Sigmoid colon (tissue), 6 donors: ENCODE measurements at regions not wholly inside any gene's neighbourhood (a gene's known extent, or its start where the extent isn't known, plus 50 kb on each side); places are given as distances from the start of the nearest gene placed in this dataset.
"Not testable (repeated sequence)": the region's sequence is repeated elsewhere in the genome, so short reads cannot be mapped to it uniquely, and the experiment has no call there.

ENCODE experiments used
- DNase-seq: peaks from one replicate; pipeline ENCODE4 v3.0.0-alpha.2; 2019
- H3K27ac ChIP-seq, 4 donors: fragments of 200-600 bp; sonication (generic); one replicate each; pipeline ENCODE4 v1.5.1; 2016 to 2019; ENCODE audit warnings: mild to moderate bottlenecking in 1 of 4
- H3K27me3 ChIP-seq, 3 donors: fragments of 200-600 bp; sonication (generic); one replicate each; pipeline ENCODE4 v1.5.1; 2019; ENCODE audit warnings: mild to moderate bottlenecking in 1 of 3
- H3K36me3 ChIP-seq, 4 donors: fragments of 200-600 bp; sonication (generic); one replicate each; pipeline ENCODE4 v1.5.1; 2016 to 2019
- H3K4me1 ChIP-seq, 4 donors: fragments of 200-600 bp; sonication (generic); one replicate each; pipeline ENCODE4 v1.5.1; 2017 to 2019
- H3K4me3 ChIP-seq, 4 donors: fragments of 200-600 bp; sonication (generic); one replicate each; pipeline ENCODE4 v1.5.1; 2017 to 2019; ENCODE audit warnings: mild to moderate bottlenecking in 2 of 4, moderate library complexity in 1 of 4
- H3K9me3 ChIP-seq, 4 donors: fragments of 200-600 bp in 3 of 4; sonication (generic) in 3 of 4; one replicate each; pipeline versions ENCODE4 v1.5.1 to v1.6.1; 2013 to 2019
- EP300 ChIP-seq, 4 donors: sonication (generic); formaldehyde crosslinking; IDR thresholded peaks; one replicate each; pipeline ENCODE4 v1.6.1; 2017; ENCODE audit warnings: antibody characterized with exemption in 4 of 4
- POLR2A ChIP-seq, 2 donors: fragments of 450-650 bp; IDR thresholded peaks; one replicate each; pipeline ENCODE4 v1.6.1; 2016; ENCODE audit warnings: antibody characterized with exemption in 2 of 2, mild to moderate bottlenecking in 2 of 2, moderate library complexity in 2 of 2
- POLR2AphosphoS5 ChIP-seq, 4 donors: sonication (generic); formaldehyde crosslinking; IDR thresholded peaks; one replicate each; pipeline ENCODE4 v1.6.1; 2017; ENCODE audit warnings: antibody characterized with exemption in 4 of 4
- WGBS, 2 donors: extraction: QIAGEN DNeasy Blood & Tissue Kit; methylation state at CpG; one replicate each; pipeline ENCODE4 v1.1.7; 2013; 5-methylcytosine and 5-hydroxymethylcytosine counted together
- intact Hi-C: fragments of 100-400 bp; cut with DNase I; formaldehyde crosslinking; loops from one replicate; pipeline ENCODE4 v1.15.1; 2023
- TF ChIP-seq, protein P1 (sequence below), 4 experiments: fragments of 450-650 bp in 3 of 4; fragments of 200-600 bp in 1 of 4; IDR thresholded peaks; one replicate each; pipeline ENCODE4 v1.5.1; 2016 to 2019; ENCODE audit warnings: antibody characterized with exemption in 4 of 4, mild to moderate bottlenecking in 3 of 4, moderate library complexity in 2 of 4
- donor health status: healthy with polysubstance abuse.
- donor health status: healthy.

GRCh38 chr14:43522901-43523300, 984.2 kb downstream of the FSCB start:
- Histone ChIP-seq H3K27ac (no peak overlapping the region), H3K4me3 (no peak overlapping the region), H3K4me1 (no peaks in the 10 kb centered on the region), H3K36me3 (no peaks in the 10 kb centered on the region), H3K27me3 (no peaks in the 10 kb centered on the region), H3K9me3 (no peaks in the 10 kb centered on the region)
- intact Hi-C loops: no loop called here
- no peak for TF ChIP-seq EP300 (IDR thresholded peaks at IDR 0.05)
- no peak for TF ChIP-seq POLR2A (IDR thresholded peaks at IDR 0.05)
- no peak for TF ChIP-seq POLR2AphosphoS5 (IDR thresholded peaks at IDR 0.05)
- TF ChIP-seq, protein P1, sequence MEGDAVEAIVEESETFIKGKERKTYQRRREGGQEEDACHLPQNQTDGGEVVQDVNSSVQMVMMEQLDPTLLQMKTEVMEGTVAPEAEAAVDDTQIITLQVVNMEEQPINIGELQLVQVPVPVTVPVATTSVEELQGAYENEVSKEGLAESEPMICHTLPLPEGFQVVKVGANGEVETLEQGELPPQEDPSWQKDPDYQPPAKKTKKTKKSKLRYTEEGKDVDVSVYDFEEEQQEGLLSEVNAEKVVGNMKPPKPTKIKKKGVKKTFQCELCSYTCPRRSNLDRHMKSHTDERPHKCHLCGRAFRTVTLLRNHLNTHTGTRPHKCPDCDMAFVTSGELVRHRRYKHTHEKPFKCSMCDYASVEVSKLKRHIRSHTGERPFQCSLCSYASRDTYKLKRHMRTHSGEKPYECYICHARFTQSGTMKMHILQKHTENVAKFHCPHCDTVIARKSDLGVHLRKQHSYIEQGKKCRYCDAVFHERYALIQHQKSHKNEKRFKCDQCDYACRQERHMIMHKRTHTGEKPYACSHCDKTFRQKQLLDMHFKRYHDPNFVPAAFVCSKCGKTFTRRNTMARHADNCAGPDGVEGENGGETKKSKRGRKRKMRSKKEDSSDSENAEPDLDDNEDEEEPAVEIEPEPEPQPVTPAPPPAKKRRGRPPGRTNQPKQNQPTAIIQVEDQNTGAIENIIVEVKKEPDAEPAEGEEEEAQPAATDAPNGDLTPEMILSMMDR (IDR thresholded peaks at IDR 0.05): no peak
- WGBS, 2 donors: 85 to 86% methylated on average over 4 of the region's 4 CpGs
- no peak for DNase-seq

GRCh38 chr14:43522191-43522590, 984.9 kb downstream of the FSCB start:
- no peak for DNase-seq
- no peak overlapping the region for H3K27ac ChIP-seq
- TF ChIP-seq POLR2AphosphoS5 (IDR thresholded peaks at IDR 0.05): no peak
- TF ChIP-seq POLR2A (IDR thresholded peaks at IDR 0.05): no peak
- no peak for TF ChIP-seq EP300 (IDR thresholded peaks at IDR 0.05)
- TF ChIP-seq, protein P1 (IDR thresholded peaks at IDR 0.05): no peak
- intact Hi-C loops: no loop called here
- H3K4me3 ChIP-seq: no peak overlapping the region
- H3K27me3 ChIP-seq: no peaks in the 10 kb centered on the region
- H3K9me3 ChIP-seq: no peaks in the 10 kb centered on the region
- H3K4me1 ChIP-seq: no peaks in the 10 kb centered on the region
- no peaks in the 10 kb centered on the region for H3K36me3 ChIP-seq
- WGBS, 2 donors: 88 to 92% methylated on average over 4 of the region's 4 CpGs

DNA sequence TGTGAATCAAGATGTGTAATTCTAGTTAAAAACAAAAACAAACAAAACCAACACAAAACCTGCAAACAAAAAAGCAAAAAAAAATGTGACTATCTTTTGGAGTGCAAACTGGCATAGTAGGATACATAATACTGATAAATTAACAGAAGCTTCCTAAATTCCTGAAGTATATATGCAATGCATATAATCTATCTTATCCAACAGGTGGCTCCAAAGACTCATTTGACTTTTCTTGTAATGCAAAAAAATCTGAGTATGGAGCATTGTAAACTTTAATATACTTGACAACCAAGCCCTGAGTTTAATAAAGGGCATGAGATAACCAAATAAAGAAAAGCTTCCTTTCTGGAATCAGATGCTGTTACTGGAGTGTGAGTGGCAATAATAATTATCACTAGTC, 1003.6 kb downstream of the FSCB start:
- H3K36me3 ChIP-seq: no peaks in the 10 kb centered on the region
- no peak overlapping the region for H3K4me3 ChIP-seq
- intact Hi-C loops: no loop called here
- H3K4me1 ChIP-seq: no peaks in the 10 kb centered on the region
- no peak for DNase-seq
- H3K9me3 ChIP-seq: no peaks in the 10 kb centered on the region
- TF ChIP-seq, protein P1 (IDR thresholded peaks at IDR 0.05): no peak
- no peak for TF ChIP-seq POLR2AphosphoS5 (IDR thresholded peaks at IDR 0.05)
- no peak for TF ChIP-seq EP300 (IDR thresholded peaks at IDR 0.05)
- no peak for TF ChIP-seq POLR2A (IDR thresholded peaks at IDR 0.05)
- no peaks in the 10 kb centered on the region for H3K27me3 ChIP-seq
- no peak overlapping the region for H3K27ac ChIP-seq

DNA sequence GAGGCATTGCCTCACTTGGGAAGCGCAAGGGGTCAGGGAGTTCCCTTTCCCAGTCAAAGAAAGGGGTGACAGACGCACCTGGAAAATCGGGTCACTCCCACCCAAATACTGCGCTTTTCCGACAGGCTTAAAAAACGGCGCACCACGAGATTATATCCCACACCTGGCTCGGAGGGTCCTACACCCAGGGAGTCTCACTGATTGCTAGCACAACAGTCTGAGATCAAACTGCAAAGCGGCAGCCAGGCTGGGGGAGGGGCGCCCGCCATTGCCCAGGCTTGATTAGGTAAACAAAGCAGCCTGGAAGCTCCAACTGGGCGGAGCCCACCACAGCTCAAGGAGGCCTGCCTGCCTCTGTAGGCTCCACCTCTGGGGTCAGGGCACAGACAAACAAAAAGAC, 1014.7 kb downstream of the FSCB start:
- 86 to 89% methylated on average over 12 to 13 of the region's 13 CpGs for WGBS, 2 donors
- intact Hi-C loops, H3K4me3 ChIP-seq, H3K9me3 ChIP-seq, H3K36me3 ChIP-seq, H3K4me1 ChIP-seq, H3K27me3 ChIP-seq, H3K27ac ChIP-seq, DNase-seq: not testable (repeated sequence)

- Histone ChIP-seq H3K4me3 (no peak overlapping the region), H3K27ac (no peak overlapping the region), H3K27me3 (no peaks in the 10 kb centered on the region), H3K36me3 (no peaks in the 10 kb centered on the region), H3K4me1 (no peaks in the 10 kb centered on the region), H3K9me3 (no peaks in the 10 kb centered on the region)
- no peak for TF ChIP-seq EP300 (IDR thresholded peaks at IDR 0.05)
- no peak for TF ChIP-seq POLR2AphosphoS5 (IDR thresholded peaks at IDR 0.05)
- TF ChIP-seq POLR2A (IDR thresholded peaks at IDR 0.05): no peak
- TF ChIP-seq, protein P1 (IDR thresholded peaks at IDR 0.05): no peak
- no peak for DNase-seq
- intact Hi-C loops: no loop called here
- 38 to 68% methylated on average over 3 of the region's 3 CpGs for WGBS, 2 donors
These were observed 1023.7 kb downstream of the FSCB start for GRCh38 chr14:43483415-43483814.
